HG02973 (cell line): ENCODE measurements at regions not wholly inside any gene's neighbourhood (a gene's known extent, or its start where the extent isn't known, plus 50 kb on each side); places are given as distances from the start of the nearest gene placed in this dataset.
"Not testable (repeated sequence)": the region's sequence is repeated elsewhere in the genome, so short reads cannot be mapped to it uniquely, and the experiment has no call there.

Experiments
- ATAC-seq: cut with Tn5 transposase; IDR thresholded peaks from one replicate; pipeline ENCODE4 v1.9.1; 2021; ENCODE audit warnings: moderate library complexity; ENCODE audit not compliant: unreplicated experiment

- peak; percentile 98 for ATAC-seq
Observed at GRCh38 chr2:129347486-129348217, 631.8 kb upstream of the RAB6C start.

- no peak for ATAC-seq
Observed at GRCh38 chr2:129354631-129355030, 624.8 kb upstream of the RAB6C start.

GRCh38 chr2:129361688-129362087, 617.8 kb upstream of the RAB6C start:
- ATAC-seq = no peak

GRCh38 chr2:129366263-129366662, 613.2 kb upstream of the RAB6C start:
- no peak for ATAC-seq

GRCh38 chr2:129367107-129367506, 612.4 kb upstream of the RAB6C start:
- ATAC-seq = no peak

GRCh38 chr2:129369437-129369836, 610.0 kb upstream of the RAB6C start:
- ATAC-seq = peak; percentile 64

GRCh38 chr2:129374452-129374851, 605.0 kb upstream of the RAB6C start:
- no peak for ATAC-seq

- ATAC-seq = no peak
Observed at GRCh38 chr2:129375632-129376425, 603.6 kb upstream of the RAB6C start.

- ATAC-seq = no peak
Observed at GRCh38 chr2:129376426-129377077, 602.9 kb upstream of the RAB6C start.

- ATAC-seq = no peak
Observed at GRCh38 chr2:129377078-129377469, 602.4 kb upstream of the RAB6C start.

- no peak for ATAC-seq
Observed at GRCh38 chr2:129378186-129378585, 601.3 kb upstream of the RAB6C start.

GRCh38 chr2:129379411-129379810, 600.1 kb upstream of the RAB6C start:
- peak; percentile 76 for ATAC-seq

GRCh38 chr2:129381789-129382188, 597.7 kb upstream of the RAB6C start:
- no peak for ATAC-seq

- ATAC-seq = no peak
Observed at GRCh38 chr2:129388870-129389269, 590.6 kb upstream of the RAB6C start.

GRCh38 chr2:129393816-129394215, 585.6 kb upstream of the RAB6C start:
- no peak for ATAC-seq

GRCh38 chr2:129396980-129397599, 582.4 kb upstream of the RAB6C start:
- peak; percentile 78 for ATAC-seq

GRCh38 chr2:129400826-129401225, 578.6 kb upstream of the RAB6C start:
- ATAC-seq = no peak

GRCh38 chr2:129402076-129402475, 577.4 kb upstream of the RAB6C start:
- ATAC-seq = no peak

- no peak for ATAC-seq
Observed at GRCh38 chr2:129404000-129404685, 575.3 kb upstream of the RAB6C start.

- no peak for ATAC-seq
Observed at GRCh38 chr2:129408570-129408969, 570.9 kb upstream of the RAB6C start.

- not testable (repeated sequence) for ATAC-seq
Observed at GRCh38 chr2:129417041-129417440, 562.4 kb upstream of the RAB6C start.
